Spleen (tissue), 11 donors: ENCODE measurements at regions not wholly inside any gene's neighbourhood (a gene's known extent, or its start where the extent isn't known, plus 50 kb on each side); places are given as distances from the start of the nearest gene placed in this dataset.

Experiments used
- DNase-seq: peaks from one replicate; pipeline ENCODE4 v3.0.0-alpha.2; 2020
- H3K27ac ChIP-seq, 8 donors: fragments of 200-600 bp; sonication (generic) in 7 of 8; 1 replicate in 4 of 8; 2 replicates in 4 of 8; pipeline versions ENCODE4 v1.5.0 to v1.8.0; 2016 to 2021; ENCODE audit warnings: inconsistent platforms in 4 of 8, mild to moderate bottlenecking in 4 of 8, moderate library complexity in 1 of 8
- H3K27me3 ChIP-seq, 7 donors: fragments of 200-600 bp; sonication (generic) in 6 of 7; replicated peaks in 1 of 7; 1 replicate in 4 of 7; 2 replicates in 3 of 7; pipeline versions ENCODE4 v1.5.0 to v1.8.0; 2016 to 2021; ENCODE audit warnings: inconsistent platforms in 3 of 7, mild to moderate bottlenecking in 1 of 7
- H3K36me3 ChIP-seq, 6 donors: fragments of 200-600 bp; sonication (generic) in 5 of 6; 1 replicate in 4 of 6; 2 replicates in 2 of 6; pipeline versions ENCODE4 v1.5.0 to v1.8.0; 2016 to 2021; ENCODE audit warnings: inconsistent platforms in 2 of 6
- H3K4me1 ChIP-seq, 6 donors: fragments of 200-600 bp; sonication (generic) in 5 of 6; 1 replicate in 3 of 6; 2 replicates in 3 of 6; pipeline versions ENCODE4 v1.5.0 to v1.8.0; 2016 to 2021; ENCODE audit warnings: inconsistent platforms in 3 of 6
- H3K4me3 ChIP-seq, 8 donors: fragments of 200-600 bp; sonication (generic) in 7 of 8; 1 replicate in 4 of 8; 2 replicates in 4 of 8; pipeline versions ENCODE4 v1.5.0 to v1.8.0; 2016 to 2021; ENCODE audit warnings: inconsistent platforms in 4 of 8, mild to moderate bottlenecking in 4 of 8, moderate library complexity in 2 of 8
- H3K9me3 ChIP-seq, 8 donors: fragments of 200-600 bp; sonication (generic) in 7 of 8; 1 replicate in 4 of 8; 2 replicates in 4 of 8; pipeline versions ENCODE4 v1.5.0 to v1.8.0; 2016 to 2021; ENCODE audit warnings: inconsistent platforms in 4 of 8
- POLR2A ChIP-seq, 3 donors: fragments of 450-650 bp; IDR thresholded peaks; one replicate each; pipeline ENCODE4 v1.5.1; 2017; ENCODE audit warnings: antibody characterized with exemption in 3 of 3, mild to moderate bottlenecking in 1 of 3
- POLR2AphosphoS5 ChIP-seq, 3 donors: sonication (generic); formaldehyde crosslinking; IDR thresholded peaks; one replicate each; pipeline ENCODE4 v1.5.1; 2017; ENCODE audit warnings: antibody characterized with exemption in 3 of 3
- WGBS, 5 donors: extraction: QIAGEN DNeasy Blood & Tissue Kit in 3 of 5; methylation state at CpG; one replicate each; pipeline versions ENCODE4 v1.1.5 to v1.1.7; 2013 to 2018; 5-methylcytosine and 5-hydroxymethylcytosine counted together
- intact Hi-C: fragments of 100-400 bp; cut with DNase I; formaldehyde crosslinking; loops from one replicate; pipeline ENCODE4 v1.15.0; 2023; ENCODE audit warnings: low total_unique reads
- TF ChIP-seq, protein P1 (sequence below), 11 experiments: fragments of 200-600 bp in 7 of 11; fragments of 450-650 bp in 4 of 11; sonication (generic) in 4 of 11; IDR thresholded peaks in 8 of 11; conservative IDR thresholded peaks in 3 of 11; 1 replicate in 7 of 11; 2 replicates in 4 of 11; pipeline versions ENCODE4 v1.4.0 to v1.8.0; 2016 to 2021; ENCODE audit warnings: antibody characterized with exemption in 11 of 11, inconsistent platforms in 4 of 11, mild to moderate bottlenecking in 1 of 11
- donor health status: healthy with polysubstance abuse.
- donor health status: DM: no; HTN: no; CAD: no; lungs with moderate emphysema.
- donor health status: DM: no; HTN: no; CAD: no.
- donor health status: Bipolar disorder and iron deficiency.
- donor health status: healthy.
- donor health status: DM: no; HTN: no; CAD: no.
- donor health status: DM: yes; HTN: yes; CAD: no.

DNA sequence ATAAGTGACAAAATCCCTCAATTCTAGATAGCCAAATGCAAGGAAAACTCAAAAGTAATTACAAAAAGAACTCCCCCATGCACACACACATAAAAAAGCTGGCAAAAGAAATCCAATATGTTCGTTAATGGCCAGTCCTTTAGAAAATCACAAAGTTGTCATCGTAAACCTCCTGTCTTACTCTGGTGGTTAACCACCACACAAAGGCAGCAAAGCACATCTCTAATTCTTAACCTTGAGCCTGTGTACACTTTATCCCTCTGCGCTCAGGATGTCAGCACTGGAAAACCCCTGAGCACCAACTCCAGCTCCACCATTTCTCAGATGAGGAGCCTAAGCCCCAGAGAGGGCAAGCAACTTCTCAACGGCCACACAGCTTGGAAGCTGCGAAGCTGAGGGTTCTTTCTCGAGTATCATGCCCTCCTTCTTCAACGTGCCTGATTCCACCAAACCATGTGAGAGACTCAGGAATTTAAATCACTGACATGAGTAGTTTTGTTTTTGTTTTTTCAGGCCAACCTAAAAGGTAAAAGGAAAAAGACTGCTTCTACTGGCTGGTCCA lies 72.5 kb downstream of the C16orf95 start:
- Histone ChIP-seq H3K27me3 (no peaks in the 10 kb centered on the region), H3K4me1 (no peaks in the 10 kb centered on the region), H3K4me3 (no peak overlapping the region), H3K36me3 (no peaks in the 10 kb centered on the region), H3K27ac (no peak overlapping the region), H3K9me3 (no peaks in the 10 kb centered on the region)
- intact Hi-C loops = no loop called here
- no peak for DNase-seq
- TF ChIP-seq, protein P1, sequence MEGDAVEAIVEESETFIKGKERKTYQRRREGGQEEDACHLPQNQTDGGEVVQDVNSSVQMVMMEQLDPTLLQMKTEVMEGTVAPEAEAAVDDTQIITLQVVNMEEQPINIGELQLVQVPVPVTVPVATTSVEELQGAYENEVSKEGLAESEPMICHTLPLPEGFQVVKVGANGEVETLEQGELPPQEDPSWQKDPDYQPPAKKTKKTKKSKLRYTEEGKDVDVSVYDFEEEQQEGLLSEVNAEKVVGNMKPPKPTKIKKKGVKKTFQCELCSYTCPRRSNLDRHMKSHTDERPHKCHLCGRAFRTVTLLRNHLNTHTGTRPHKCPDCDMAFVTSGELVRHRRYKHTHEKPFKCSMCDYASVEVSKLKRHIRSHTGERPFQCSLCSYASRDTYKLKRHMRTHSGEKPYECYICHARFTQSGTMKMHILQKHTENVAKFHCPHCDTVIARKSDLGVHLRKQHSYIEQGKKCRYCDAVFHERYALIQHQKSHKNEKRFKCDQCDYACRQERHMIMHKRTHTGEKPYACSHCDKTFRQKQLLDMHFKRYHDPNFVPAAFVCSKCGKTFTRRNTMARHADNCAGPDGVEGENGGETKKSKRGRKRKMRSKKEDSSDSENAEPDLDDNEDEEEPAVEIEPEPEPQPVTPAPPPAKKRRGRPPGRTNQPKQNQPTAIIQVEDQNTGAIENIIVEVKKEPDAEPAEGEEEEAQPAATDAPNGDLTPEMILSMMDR (IDR thresholded peaks at IDR 0.05 in 8 of 11, conservative IDR thresholded peaks at IDR 0.05 in 3 of 11) = no peak
- TF ChIP-seq POLR2A (IDR thresholded peaks at IDR 0.05) (no peak), POLR2AphosphoS5 (IDR thresholded peaks at IDR 0.05) (no peak)
- WGBS, 5 donors = 78 to 87% (median 81%) methylated on average over 7 of the region's 7 CpGs

DNA sequence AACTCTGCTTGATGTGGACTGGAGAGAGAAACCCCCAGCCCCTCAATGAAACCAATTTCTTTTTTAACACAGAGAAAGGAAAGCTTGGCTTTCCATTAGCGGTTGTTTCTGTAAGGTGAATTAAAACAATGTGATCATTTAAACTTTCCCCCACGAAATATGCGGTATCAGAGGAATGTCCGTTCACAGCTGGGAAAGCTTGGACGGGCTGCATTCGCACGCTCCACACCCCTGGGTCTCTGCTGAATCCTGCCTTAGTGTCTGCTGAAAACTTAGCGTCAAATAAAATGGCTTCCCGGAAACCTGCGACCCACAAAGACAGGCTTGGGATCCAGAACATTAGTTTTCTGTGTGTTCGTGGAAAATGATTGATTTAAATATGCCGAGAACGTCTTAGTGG lies 71.7 kb downstream of the C16orf95 start:
- Histone ChIP-seq H3K9me3 (no peaks in the 10 kb centered on the region), H3K4me3 (no peak overlapping the region), H3K27me3 (no peaks in the 10 kb centered on the region), H3K4me1 (no peaks in the 10 kb centered on the region), H3K27ac (no peak overlapping the region), H3K36me3 (no peaks in the 10 kb centered on the region)
- TF ChIP-seq, protein P1 (IDR thresholded peaks at IDR 0.05 in 8 of 11, conservative IDR thresholded peaks at IDR 0.05 in 3 of 11) = no peak
- TF ChIP-seq POLR2AphosphoS5 (IDR thresholded peaks at IDR 0.05) = no peak
- TF ChIP-seq POLR2A (IDR thresholded peaks at IDR 0.05) = no peak
- intact Hi-C loops = no loop called here
- no peak for DNase-seq
- 92 to 94% (median 92%) methylated on average over 13 of the region's 13 CpGs for WGBS, 5 donors

DNA sequence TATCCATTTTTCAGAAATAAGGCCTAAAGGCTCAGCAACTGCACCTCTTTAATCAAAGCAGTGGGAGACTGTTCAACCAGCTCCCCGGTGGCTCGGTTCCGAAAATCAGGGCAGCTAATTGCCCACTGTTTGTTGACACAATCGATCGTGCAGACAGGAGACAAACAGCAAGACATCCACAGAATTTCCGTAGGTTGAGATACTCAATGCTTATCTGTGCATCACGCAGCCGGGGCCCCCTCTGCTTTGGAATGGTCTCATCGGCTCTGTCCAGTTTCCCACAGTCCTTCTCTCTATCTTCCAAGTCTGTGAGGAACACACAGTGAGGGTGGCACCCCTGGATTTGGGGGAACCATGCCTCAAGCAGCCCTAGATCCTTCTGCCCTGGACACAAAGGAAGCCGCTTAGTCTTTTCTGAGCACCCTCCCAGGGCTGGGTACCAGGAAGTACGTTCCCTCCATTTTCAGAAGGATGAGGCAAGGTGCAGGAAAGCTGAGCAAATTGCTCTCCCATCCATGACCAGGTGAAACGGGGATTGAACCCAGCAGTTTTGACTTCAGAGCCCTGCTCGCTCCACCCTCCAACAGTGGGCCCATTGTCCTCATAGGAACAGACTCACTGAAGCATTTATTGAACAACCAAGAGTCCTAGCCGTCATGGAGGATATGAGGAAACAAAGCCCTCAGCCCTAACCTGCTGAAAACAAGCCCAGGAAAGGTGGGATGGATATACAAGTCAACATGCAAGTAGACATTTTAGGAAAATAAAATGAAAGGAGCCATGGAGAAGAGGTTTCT lies 70.7 kb downstream of the C16orf95 start:
- TF ChIP-seq, protein P1 (IDR thresholded peaks at IDR 0.05 in 8 of 11, conservative IDR thresholded peaks at IDR 0.05 in 3 of 11) = no peak
- TF ChIP-seq POLR2A (IDR thresholded peaks at IDR 0.05) (no peak), POLR2AphosphoS5 (IDR thresholded peaks at IDR 0.05) (no peak)
- Histone ChIP-seq H3K9me3 (no peaks in the 10 kb centered on the region), H3K36me3 (no peaks in the 10 kb centered on the region), H3K27ac (no peak overlapping the region), H3K27me3 (no peaks in the 10 kb centered on the region), H3K4me1 (no peaks in the 10 kb centered on the region), H3K4me3 (no peak overlapping the region)
- DNase-seq = no peak
- intact Hi-C loops = no loop called here
- 84 to 90% (median 87%) methylated on average over 12 to 14 of the region's 14 CpGs for WGBS, 5 donors

DNA sequence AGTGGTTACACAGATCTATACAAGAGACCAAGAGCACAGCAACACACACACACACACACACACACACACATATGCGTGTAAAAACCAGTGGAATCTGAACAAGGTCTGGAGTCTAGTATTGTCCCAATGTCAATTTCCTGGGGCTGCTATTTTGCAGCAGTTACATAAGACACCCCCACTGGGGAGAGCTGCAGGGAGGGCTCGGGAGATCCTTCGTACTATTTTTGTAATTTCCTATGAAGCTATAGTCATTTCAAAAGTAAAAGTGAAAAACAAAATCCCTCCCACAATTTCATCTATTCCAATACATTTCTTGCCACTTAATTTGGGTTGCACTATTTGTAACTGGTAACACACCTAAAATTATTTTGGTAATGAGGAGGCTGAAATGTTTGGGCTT lies 68.5 kb downstream of the C16orf95 start:
- H3K27ac ChIP-seq = no peak overlapping the region
- H3K4me1 ChIP-seq = no peaks in the 10 kb centered on the region
- no peaks in the 10 kb centered on the region for H3K9me3 ChIP-seq
- 17 to 28% (median 24%) methylated on average over 3 of the region's 3 CpGs for WGBS, 5 donors
- H3K4me3 ChIP-seq = no peak overlapping the region
- no peak for DNase-seq
- TF ChIP-seq, protein P1 (IDR thresholded peaks at IDR 0.05 in 8 of 11, conservative IDR thresholded peaks at IDR 0.05 in 3 of 11) = no peak
- TF ChIP-seq POLR2A (IDR thresholded peaks at IDR 0.05) (no peak), POLR2AphosphoS5 (IDR thresholded peaks at IDR 0.05) (no peak)
- intact Hi-C loops = no loop called here
- H3K27me3 ChIP-seq = no peaks in the 10 kb centered on the region
- H3K36me3 ChIP-seq = no peaks in the 10 kb centered on the region
